HG02571 (cell line): ENCODE measurements at regions not wholly inside any gene's neighbourhood (a gene's known extent, or its start where the extent isn't known, plus 50 kb on each side); places are given as distances from the start of the nearest gene placed in this dataset.

Experiments used
- ATAC-seq: cut with Tn5 transposase; IDR thresholded peaks from one replicate; pipeline ENCODE4 v1.9.1; 2021; ENCODE audit warnings: mild to moderate bottlenecking, moderate library complexity; ENCODE audit not compliant: unreplicated experiment

- ATAC-seq: no peak
Measured at GRCh38 chr4:160175064-160175643, 1072.3 kb downstream of the RAPGEF2 start.

GRCh38 chr4:160180211-160180610 is 1077.3 kb downstream of the RAPGEF2 start:
- ATAC-seq: no peak

- no peak for ATAC-seq
Measured at GRCh38 chr4:160182727-160183126, 1079.8 kb downstream of the RAPGEF2 start.

GRCh38 chr4:160184884-160185283 is 1082.0 kb downstream of the RAPGEF2 start:
- no peak for ATAC-seq

GRCh38 chr4:160193787-160194186 is 1090.9 kb downstream of the RAPGEF2 start:
- ATAC-seq: no peak

- no peak for ATAC-seq
Measured at GRCh38 chr4:160194716-160195115, 1091.8 kb downstream of the RAPGEF2 start.

- ATAC-seq: peak; percentile 53
Measured at GRCh38 chr4:160202802-160203201, 1099.9 kb downstream of the RAPGEF2 start.

- no peak for ATAC-seq
Measured at GRCh38 chr4:160212078-160212477, 1109.2 kb downstream of the RAPGEF2 start.

GRCh38 chr4:160213366-160213765 is 1110.5 kb downstream of the RAPGEF2 start:
- ATAC-seq: no peak

GRCh38 chr4:160217352-160217751 is 1114.5 kb downstream of the RAPGEF2 start:
- ATAC-seq: no peak

GRCh38 chr4:160224049-160224448 is 1121.2 kb downstream of the RAPGEF2 start:
- ATAC-seq: no peak

GRCh38 chr4:160233141-160233540 is 1130.3 kb downstream of the RAPGEF2 start:
- ATAC-seq: no peak

- ATAC-seq: no peak
Measured at GRCh38 chr4:160235285-160235684, 1132.4 kb downstream of the RAPGEF2 start.

GRCh38 chr4:160235771-160236170 is 1132.9 kb downstream of the RAPGEF2 start:
- ATAC-seq: no peak

GRCh38 chr4:160238790-160239189 is 1135.9 kb downstream of the RAPGEF2 start:
- ATAC-seq: no peak

- no peak for ATAC-seq
Measured at GRCh38 chr4:160247091-160247656, 1144.3 kb downstream of the RAPGEF2 start.

GRCh38 chr4:160251522-160252170 is 1148.8 kb downstream of the RAPGEF2 start:
- no peak for ATAC-seq

GRCh38 chr4:160257318-160257717 is 1154.4 kb downstream of the RAPGEF2 start:
- no peak for ATAC-seq

GRCh38 chr4:160265014-160265413 is 1162.1 kb downstream of the RAPGEF2 start:
- ATAC-seq: no peak

- ATAC-seq: no peak
Measured at GRCh38 chr4:160265836-160266235, 1163.0 kb downstream of the RAPGEF2 start.

GRCh38 chr4:160276785-160277325 is 1174.0 kb downstream of the RAPGEF2 start:
- ATAC-seq: no peak

- ATAC-seq: no peak
Measured at GRCh38 chr4:160283081-160283480, 1180.2 kb downstream of the RAPGEF2 start.
